SH-SY5Y (cell line): ENCODE measurements at regions not wholly inside any gene's neighbourhood (a gene's known extent, or its start where the extent isn't known, plus 50 kb on each side); places are given as distances from the start of the nearest gene placed in this dataset.

ENCODE experiments used
- GATA2 ChIP-seq: IDR thresholded peaks from 2 replicates; pipeline ENCODE4 v1.6.1; 2011; ENCODE audit warnings: mild to moderate bottlenecking, low read depth, low read length
- GATA3 ChIP-seq: IDR thresholded peaks from 2 replicates; pipeline ENCODE4 v1.6.1; 2011; ENCODE audit warnings: low read depth, mild to moderate bottlenecking, low read length, moderate library complexity

GRCh38 chr17:71024969-71025368 lies 855.6 kb downstream of the KCNJ2 start:
- TF ChIP-seq GATA2 = no peak
- TF ChIP-seq GATA3 = no peak
